SK-N-DZ (cell line): ENCODE measurements at regions not wholly inside any gene's neighbourhood (a gene's known extent, or its start where the extent isn't known, plus 50 kb on each side); places are given as distances from the start of the nearest gene placed in this dataset.

Source experiments
- DNase-seq: peaks from one replicate; pipeline ENCODE4 v3.0.0-alpha.2; 2015; ENCODE audit warnings: low spot score

DNA sequence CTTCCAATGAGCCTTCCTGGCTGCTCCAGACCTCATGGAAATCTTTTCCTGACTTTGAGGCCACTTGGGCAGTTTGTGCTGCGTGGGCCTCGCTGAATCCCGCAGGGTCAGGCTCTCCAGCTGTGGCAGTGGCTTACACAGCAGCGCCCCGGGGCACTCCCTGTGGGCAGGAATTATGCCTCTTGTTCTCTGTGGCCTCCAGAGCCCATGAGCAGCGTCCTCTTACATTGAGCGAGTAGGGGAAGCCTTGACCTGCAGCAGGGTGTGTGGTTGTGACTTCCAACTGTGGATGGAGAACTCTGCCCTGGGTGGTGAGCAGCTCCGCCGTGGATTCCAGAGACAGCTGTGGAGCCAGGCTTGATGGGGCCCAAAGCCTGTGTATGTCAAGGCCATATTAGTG, 180.8 kb downstream of the GLI2 start:
- DNase-seq: no peak

DNA sequence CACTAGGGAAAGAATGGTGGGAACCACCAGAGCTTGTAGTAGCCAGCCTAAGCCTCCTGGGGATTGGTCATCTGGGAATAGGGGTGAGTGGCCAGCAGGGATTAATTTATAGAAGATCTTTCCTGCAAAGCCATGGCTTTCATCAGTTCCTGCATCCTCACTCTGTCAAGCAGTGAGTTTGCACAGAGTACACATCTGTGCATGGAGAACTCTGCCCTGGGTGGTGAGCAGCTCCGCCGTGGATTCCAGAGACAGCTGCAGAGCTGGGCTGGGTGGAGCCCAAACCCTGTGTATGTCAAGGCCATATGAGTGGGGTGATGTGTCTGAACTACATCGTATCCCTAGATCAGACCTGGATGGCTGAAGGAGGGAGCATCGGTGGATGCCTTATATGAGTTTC, 182.2 kb downstream of the GLI2 start:
- DNase-seq: peak; percentile 33

DNA sequence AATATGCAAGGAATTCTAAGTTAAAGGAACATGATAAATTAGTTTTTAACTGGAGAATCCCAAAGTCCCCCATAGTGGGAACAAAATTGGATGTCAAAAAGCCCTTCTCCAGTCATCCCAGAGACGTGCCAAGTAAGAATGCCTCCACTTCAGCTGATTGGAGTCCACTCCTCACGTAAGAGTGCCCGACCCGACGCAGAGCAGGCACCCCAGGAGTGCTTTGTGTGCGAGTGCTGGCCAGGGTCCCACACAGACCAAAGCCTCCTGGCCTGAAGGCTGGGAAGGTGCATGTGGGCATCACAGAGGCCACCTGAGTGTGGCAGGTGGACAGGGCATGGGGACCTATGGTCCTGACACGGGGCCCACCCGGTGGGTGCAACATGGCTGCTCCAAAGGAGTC, 183.5 kb downstream of the GLI2 start:
- DNase-seq: no peak

DNA sequence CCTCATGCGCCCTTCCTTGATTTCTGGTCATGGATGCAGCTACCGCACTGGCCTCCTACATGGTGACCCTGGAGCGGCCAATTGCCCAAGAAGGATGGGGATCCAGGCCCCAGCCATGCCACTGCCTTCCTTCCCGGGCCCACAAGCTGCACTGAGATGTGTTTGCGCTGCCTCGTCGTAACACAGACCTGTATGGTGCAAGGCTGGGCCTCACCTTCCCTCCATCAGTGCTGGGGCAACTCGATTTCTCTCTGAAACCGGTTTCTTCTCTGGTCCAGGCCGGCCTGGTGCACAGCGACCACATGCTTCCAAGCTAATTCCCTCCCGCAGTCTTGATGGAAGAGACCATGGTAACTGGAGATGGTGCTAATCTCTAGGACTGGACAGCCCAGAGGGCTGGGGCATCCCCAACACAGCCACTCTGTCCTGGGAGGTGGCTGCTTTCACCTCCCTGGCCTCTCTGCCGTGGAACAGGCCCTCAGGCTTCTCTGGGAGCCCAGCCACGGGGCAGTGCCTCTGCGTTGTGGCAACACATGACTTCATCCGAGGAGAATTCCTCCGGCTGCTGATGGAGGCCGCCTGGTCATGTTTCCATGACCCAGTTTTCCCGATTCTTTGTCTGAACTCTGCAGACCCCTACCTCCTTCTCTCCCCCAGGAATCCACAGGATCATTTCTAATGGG, 184.2 kb downstream of the GLI2 start:
- DNase-seq: no peak

DNA sequence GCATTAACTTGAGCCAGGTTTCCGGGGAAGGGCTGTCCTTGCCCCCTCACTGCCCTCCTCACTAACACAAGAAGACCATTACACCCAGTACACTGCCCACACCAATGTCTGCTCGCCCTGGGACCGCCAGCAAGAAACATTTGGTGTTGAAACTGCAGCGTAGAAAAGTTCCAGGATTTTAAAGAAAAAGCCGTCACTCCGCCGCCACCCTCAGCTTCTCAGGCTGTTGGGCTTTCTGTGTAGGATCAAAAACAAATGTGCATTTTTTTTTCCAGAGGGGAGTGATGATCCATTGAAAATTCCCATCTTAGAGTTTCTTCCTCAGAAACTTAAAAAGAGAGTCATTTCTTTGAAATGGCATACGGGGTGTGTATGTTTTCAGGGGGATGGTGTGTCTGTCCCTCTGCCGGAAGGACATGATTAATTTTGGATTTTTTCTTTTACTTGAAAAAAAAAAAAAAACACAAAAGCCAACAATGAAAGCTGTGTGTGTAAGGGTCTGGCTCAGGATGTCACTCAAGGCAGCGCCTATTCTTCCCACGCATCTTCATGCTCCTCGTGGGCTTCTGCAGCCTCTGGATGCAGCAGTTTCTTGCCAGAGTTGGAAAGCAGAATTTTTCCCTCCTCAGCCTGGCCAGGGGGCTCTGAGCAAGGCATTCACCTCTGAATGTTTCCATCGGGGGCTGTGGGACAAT, 184.9 kb downstream of the GLI2 start:
- no peak for DNase-seq

DNA sequence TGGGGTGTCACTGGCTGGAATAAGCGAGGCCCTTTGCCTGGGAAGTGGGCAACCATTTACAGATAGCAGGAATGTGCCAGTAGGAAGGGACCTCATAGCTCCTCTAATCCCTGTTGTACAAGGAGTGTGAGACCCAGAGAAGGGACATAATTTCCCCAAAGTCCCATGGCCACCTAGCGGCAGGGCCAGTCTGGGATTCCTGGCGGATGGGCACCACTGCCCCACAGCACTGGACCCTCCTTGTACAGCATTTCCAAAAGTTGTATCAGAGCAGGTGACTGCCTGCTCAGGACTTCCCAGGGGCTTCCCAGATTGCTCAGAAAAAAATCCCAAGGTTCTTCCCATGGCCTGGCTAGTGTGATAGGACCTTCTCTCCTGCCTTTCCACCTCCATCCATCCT, 185.8 kb downstream of the GLI2 start:
- no peak for DNase-seq

DNA sequence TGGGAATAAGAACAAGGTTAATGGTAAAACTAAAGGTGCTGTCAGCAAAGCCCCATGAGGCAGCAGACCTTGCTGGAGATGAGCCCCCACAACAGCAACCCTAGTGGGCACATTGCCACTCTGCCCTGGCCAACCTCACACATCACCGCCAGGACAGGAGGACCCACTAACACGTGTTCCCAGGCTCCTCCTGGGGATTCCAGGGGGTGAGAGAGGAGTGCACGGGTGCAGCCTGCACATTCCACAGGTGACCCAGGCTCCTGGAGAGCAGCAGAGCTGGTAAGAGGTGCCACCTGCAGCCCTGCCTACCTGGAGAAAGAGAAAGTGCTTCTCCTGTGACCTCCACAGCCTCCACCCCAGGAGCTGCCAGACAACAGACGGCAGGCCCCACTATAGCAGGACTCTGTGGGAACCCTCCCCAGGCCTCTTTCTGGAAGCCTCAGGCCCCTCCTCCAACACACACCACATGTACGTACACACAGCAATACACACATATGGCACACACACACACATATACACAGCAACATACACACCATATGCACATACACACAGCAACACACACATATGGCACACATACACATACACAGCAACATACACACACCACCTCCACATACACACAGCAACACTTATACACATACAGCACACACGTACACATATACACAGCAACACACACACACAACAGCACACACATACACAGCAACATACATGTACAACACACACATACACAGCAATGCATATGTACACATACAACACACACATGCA, 187.1 kb downstream of the GLI2 start:
- no peak for DNase-seq

DNA sequence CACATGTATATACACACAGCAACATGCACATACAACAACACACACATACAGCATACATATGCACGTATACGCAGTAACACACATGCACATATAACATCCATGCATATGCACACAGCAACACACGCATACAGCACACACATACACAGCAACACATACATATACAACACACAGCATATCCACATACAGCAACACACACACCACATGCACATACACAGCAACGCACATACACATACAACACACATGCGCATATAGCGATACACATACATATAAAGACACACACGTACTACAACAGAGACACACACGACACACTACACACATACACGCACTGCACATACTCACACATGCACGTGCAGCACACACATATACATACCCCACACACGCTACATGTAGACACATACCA, 187.8 kb downstream of the GLI2 start:
- no peak for DNase-seq

DNA sequence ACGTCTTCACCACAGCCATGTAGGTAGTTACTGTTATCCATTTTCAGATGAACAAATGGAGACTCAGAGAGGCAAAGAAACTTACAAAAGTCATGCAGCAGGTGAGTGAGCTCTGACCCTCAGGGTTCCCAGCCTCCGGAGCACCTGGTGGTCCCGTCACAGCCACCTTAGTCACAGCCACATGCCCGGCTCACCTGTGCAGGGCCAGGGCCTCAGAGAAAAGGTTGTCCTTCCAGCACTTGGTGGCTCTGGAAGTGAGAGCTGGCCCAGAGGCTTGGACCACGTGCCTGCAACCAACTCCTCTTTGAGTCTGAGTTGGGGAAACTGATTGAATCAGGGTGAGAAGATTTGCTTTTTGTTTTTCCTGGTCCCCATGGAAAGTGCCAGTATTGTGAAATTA, 189.3 kb downstream of the GLI2 start:
- no peak for DNase-seq

DNA sequence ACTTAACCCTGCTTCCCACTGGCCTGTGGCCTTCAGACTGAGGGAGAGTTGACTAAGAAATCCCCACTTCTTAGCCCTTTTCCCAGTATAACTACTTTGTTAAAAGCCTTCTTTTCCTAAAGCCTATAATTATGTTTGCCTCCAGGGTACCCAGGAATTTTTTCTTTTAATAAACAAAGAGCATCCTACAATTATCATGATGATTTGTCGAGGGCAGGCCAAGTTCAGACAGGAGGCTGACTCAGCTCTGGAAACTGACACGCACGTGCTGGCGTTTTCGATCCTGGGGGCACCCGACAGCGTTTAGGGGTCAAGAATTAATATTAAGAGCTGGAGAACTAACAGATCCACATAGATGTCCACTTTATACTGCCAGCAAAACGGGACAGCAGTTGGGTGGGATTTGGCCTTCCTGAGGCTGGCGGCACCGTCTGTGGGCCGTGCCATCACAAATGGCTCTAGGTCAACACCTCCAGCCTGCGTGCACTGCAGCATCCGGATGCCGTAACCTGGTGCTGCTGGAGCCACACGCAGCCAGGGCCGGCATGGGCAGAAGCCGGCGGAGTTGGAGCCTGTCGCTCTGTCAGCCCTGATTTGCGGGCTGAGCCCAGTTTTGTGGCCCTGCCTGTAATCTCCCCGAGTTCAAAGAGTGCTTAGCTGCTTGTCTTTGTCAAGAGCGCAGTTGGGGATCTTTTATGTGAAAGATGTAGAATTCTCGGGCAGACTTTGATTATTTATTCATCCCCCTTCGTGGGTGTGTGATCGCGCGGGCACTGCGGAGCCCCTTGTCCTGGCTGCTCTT, 191.0 kb downstream of the GLI2 start:
- DNase-seq: no peak

DNA sequence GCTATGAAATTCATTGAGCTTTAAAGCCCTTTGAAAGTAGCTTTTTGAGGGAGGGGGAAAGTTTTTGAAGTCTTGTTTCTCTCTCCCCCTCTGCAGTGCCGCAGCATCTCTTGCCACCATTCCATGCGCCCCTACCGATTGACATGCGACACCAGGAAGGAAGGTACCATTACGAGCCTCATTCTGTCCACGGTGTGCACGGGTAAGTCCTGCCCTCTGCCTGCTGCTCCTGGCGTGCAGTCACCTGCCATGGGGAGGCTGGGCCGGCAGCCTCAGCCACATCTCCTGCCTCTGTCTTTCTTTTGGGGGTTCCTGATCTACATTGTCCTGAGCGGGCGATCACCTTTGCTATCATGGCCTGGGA, 191.6 kb downstream of the GLI2 start:
- no peak for DNase-seq

DNA sequence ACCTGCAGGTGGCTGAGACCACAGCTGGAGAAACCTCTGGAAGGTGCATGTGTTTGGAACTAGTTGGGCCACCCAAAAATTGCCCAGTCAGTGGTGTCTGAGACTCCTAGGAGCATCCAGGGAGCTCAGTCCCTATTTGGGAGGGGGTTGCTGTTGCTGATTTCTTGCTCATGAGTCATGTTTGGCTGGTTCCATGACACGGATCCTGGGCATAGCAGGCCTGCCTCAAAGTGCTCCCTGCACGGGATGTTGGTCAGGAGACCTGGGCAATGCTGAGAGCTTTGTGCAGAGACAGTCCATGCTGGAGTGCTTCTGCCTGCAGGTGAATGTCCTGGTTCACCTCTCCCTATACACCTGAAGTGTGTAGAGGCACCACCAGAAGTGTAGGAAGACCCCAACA, 194.2 kb downstream of the GLI2 start:
- DNase-seq: no peak

DNA sequence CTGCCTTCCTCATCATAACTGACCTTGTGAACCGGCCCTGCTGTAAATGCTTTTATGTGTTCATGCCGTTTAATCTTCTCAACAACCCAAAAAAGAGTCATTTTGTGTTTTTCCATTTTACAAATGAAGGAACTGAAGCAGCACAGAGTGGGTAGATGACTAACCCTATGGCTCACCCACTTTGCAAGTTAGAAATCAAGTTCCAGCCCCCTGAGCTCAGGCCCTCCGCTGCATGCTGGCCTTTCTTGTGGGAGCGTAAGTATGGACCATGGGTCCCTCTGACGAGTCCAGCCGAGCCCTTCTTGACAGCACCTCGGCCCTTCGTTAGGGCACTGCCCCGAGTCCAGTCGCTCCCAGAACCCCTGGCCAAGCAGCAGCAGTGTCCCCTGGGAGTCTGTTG, 194.6 kb downstream of the GLI2 start:
- no peak for DNase-seq

DNA sequence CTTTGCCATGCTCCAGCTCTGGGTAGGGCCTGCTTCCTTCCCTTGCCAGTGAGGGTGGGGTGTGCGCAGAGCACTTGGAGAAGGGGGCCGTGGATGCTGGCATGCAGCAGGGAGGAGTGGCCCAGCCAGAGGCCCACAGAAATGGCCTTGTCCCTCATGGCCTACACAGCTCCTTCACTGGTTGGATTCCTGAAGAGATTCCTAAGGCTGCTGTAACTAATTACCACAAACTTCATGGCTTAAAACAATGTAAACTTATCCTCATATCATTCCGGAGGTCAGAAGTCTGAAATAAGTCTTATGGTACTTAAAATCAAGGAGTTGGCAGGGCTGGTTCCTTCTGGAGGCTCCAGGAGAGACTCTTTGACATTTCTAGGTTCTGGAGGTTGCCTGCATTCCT, 195.2 kb downstream of the GLI2 start:
- DNase-seq: no peak

DNA sequence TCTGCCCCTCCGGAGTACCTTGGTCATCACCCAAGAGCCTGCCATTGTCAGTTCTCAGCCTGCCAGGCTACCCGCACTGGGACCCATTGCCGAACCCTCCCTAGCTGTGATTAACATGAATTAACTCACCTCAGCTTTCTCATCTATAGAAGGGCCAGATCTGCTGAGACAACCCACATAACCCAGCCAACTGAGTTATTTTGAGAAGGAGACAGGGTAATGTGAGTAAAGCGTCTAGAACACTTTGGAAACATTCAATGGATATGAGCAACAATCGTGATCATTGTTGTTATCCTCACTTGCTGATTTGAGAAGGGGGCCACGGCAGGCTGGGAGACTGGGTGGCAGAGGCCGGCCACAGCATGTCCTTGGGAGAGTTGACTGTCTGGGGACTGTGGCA, 196.8 kb downstream of the GLI2 start:
- DNase-seq: no peak

DNA sequence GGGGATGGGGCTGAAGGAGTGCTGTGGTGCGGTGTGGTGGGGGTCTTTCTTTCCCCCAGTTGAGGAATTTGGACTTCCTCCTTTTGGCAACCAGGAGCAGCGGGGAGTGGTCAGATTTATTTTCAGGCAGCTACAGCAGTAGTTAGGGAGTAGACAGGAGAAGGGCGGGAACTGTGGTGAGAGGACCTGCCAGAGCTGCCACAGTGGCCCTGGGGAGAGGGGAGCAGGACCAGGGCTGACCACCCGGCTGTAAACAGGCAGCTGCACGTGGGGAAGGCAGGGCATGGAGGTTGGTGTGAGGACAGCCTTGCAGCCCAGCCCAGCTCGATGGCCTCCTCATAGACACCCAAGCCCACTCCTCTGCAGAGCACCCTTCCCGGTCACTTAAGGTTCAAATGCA, 197.2 kb downstream of the GLI2 start:
- DNase-seq: no peak

DNA sequence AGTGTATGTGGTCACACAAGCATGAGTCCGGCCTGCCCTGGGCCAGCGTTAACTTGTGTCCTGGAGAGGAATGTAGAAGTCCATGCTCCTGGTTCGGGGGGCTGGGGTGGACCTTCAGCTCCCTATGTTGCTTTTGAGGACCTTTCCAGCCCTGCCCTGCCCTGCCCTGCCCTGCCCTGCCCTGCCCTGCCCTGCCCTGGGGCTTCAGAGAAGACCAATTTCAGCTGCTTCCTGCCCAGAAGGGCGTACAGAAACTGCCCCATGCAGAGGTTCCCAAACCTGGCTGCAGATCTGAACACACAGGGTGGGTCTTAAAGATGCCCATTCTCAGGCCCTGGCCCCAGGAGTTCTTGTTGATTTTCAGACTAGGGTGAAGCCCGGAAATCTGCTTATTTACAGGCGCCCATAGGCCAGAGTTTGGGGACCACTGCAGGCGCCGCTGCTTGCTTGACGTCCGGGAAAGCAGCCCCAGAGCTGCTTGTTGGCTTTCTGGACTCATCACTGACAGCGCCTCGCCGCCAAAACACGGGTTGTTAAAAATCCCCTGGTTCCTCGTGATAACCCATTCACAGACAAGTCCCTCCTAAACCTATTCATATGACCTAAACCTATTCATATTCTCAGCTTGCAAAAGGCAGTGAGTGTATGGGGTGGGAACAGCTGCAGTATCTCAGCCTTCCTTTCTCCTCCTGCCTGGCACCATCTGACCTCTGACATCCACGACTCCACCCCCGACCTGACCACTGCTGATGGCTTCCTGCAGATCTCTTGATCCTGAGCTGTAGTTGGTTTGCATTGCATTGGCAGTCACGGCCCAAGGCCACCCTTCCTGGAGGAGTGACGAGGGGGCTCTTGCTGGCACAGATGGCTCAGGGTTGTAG, 198.3 kb downstream of the GLI2 start:
- no peak for DNase-seq

DNA sequence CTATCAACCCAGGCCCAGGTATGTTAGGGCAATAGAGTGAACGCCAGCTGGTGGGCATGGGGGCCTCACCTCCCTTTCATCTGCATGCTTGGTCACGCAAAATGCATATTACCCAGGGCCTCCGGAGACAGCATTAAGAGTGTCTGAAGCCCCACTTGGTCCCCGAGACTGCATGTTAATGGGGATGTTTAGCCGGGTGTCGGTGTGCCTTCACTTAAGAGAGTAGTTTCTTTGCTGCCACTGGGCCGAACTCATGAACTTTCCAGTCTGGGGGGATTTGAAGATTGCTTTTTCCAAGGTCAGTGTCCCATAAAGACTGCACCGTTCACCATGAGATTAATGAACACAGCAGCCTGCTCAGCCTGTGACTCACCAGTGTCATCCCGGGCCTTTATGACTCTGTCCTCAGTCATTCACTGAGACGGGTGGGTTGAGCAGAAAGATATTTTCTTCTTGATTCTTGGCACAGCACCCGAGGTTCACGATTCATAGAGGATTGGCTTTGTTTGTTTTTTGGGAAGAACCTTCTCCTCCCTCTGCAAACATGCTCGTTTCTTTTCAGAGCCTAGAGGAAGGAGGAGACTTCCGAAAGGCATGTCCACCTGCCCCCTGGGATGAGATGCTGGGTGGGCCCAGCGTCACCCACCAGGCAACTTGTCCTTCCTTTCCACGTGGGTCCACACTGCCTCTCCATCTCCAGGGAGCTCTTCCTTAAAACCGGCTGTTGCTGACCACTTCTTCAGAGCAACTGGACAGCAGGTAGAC, 199.1 kb downstream of the GLI2 start:
- no peak for DNase-seq

DNA sequence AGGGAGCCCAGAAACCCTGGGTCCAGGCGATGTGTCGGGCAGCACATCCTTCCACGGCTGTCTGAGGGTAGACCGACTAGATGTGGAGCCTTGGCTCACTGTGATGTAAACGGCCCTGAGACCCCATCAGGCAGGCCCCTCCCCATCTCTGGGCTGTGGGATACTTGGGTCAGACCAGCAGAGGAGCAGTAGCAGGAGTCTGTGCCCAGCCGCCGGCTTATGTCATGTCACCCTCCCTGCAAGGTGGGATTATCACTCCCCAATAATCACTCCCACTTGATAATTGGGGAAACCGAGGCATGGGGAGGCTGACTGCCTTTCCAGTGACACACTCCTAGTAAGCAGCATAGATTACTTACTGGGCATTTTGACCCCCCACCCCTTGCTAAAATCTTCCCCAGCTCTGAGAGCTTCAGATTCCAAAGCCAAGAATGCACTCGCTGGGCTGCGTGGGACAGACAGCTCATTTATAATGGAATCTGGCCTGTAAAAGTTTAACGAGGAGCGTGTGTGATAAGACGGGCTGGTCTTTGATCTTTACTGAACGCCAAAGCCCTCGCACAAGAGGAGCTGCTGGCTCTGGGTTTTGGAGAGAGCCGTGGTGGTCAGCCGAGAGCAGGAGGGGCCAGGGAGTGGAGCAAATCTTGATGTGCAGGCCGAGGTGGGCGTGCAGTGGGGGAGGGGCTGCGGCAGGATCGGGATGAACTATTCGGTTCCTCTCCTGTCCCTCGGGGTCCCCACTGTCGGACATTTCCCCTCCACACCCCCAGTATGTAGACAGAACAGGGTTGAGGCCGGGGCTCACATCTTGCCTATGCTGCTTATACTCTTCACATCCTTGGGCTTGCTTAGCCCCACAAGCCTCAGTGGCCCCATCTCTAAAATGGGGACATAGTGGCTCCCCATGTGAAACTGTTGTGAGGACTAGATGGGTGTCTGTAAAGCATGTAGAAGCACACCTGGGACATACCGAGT, 200.0 kb downstream of the GLI2 start:
- DNase-seq: no peak
